ENCODE measurements at regions not wholly inside any gene's neighbourhood (a gene's known extent, or its start where the extent isn't known, plus 50 kb on each side); places are given as distances from the start of the nearest gene placed in this dataset.

GRCh38 chr1:96995351-96995750 is 273.8 kb downstream of the PTBP2 start:
- H3K27ac ChIP-seq (ENCODE audit: low read length) = no peak overlapping the region
- no peak overlapping the region for H3K4me3 ChIP-seq (ENCODE audit: low read length)
- DNase-seq = no peak
- H3K27me3 ChIP-seq (ENCODE audit: control insufficient read depth, insufficient read depth) = no peaks in the 10 kb centered on the region
- intact Hi-C loops (cut with DNase I) = no loop called here
- 49% methylated on average over 3 of the region's 3 CpGs for whole genome bisulfite sequencing
- no peaks in the 10 kb centered on the region for H3K4me1 ChIP-seq (ENCODE audit: control insufficient read depth, insufficient read depth, low read length)
- H3K9me3 ChIP-seq (ENCODE audit: control insufficient read depth, low read length) = no peaks in the 10 kb centered on the region
- ATAC-seq = peak; percentile 62 to 86

DNA sequence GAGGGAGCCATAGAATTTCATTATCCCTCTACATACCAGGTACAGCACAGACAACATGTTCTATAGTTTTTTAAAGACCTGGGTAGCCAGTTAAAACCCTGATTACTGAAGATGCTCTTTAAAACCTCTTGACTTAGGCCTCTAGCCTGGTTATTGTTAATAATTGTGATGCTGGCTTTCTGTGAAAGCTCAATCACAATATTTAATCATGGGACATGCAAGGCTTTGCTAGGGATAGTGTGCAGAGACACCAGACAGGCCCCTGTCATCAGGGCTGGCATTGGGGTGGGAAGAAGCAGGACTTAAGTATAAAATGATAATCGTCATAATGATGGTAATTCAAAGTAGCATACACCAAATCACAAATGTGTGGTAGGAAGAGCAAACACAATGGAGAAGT is 274.4 kb downstream of the PTBP2 start:
- intact Hi-C loops (cut with DNase I) = no loop called here
- H3K4me3 ChIP-seq (ENCODE audit: low read length) = no peak overlapping the region
- no peaks in the 10 kb centered on the region for H3K9me3 ChIP-seq (ENCODE audit: control insufficient read depth, low read length)
- 46% methylated on average over 1 of the region's 1 CpG for WGBS
- H3K27me3 ChIP-seq (ENCODE audit: control insufficient read depth, insufficient read depth) = no peaks in the 10 kb centered on the region
- DNase-seq (no peak), ATAC-seq (no peak)
- H3K27ac ChIP-seq (ENCODE audit: low read length) = no peak overlapping the region
- H3K4me1 ChIP-seq (ENCODE audit: control insufficient read depth, insufficient read depth, low read length) = no peaks in the 10 kb centered on the region

DNA sequence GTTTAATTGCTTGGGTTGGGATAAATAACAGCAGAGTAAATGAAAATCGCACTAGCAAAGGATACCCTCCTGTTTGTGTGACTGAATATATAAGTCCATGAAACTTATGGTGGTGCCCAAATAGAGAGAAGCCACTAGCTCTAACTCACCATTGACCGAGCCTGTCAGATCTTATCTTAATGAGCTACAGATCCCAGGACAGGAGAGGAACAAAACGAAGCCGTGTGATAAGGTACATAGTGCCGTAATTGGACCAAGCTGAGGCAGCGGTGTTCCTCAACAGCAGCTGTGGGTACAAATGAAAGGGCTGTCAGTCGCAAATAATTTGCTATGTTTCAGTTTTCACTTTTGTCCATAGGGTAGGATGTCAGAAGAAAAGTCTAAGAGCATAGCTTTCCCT is 276.1 kb downstream of the PTBP2 start:
- Histone ChIP-seq H3K4me3 (ENCODE audit: low read length) (no peak overlapping the region), H3K4me1 (ENCODE audit: control insufficient read depth, insufficient read depth, low read length) (no peaks in the 10 kb centered on the region), H3K27me3 (ENCODE audit: control insufficient read depth, insufficient read depth) (no peaks in the 10 kb centered on the region), H3K27ac (ENCODE audit: low read length) (no peak overlapping the region), H3K9me3 (ENCODE audit: control insufficient read depth, low read length) (no peaks in the 10 kb centered on the region)
- 37% methylated on average over 7 of the region's 7 CpGs for WGBS
- ATAC-seq (peak in 1 of 2 donors; percentile 48), DNase-seq (no peak)
- intact Hi-C loops (cut with DNase I) = no loop called here

DNA sequence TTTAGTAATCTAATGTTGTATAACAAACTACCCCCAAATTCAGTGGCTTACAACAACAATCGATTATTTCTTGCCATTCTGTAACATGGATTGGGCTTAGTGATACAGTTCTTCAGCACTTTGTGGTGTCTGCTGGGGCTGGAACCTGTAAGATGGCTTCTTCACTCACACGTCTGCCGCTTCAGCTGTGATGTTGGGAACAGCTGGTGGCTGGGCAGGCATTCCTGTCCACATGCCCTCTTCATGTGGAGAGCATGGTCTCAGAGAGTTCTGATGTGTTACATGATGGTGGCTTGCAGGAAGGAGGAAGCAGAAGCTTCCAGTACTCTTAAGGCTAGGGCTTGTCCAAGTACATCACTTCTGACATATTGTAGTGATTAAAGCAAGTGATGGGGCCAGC is 276.9 kb downstream of the PTBP2 start:
- WGBS = 88% methylated on average over 3 of the region's 3 CpGs
- no peak for ATAC-seq
- no peak overlapping the region for H3K27ac ChIP-seq (ENCODE audit: low read length)
- H3K4me3 ChIP-seq (ENCODE audit: low read length) = no peak overlapping the region
- no peaks in the 10 kb centered on the region for H3K27me3 ChIP-seq (ENCODE audit: control insufficient read depth, insufficient read depth)
- intact Hi-C loops (cut with DNase I) = no loop called here
- H3K9me3 ChIP-seq (ENCODE audit: control insufficient read depth, low read length) = no peaks in the 10 kb centered on the region
- no peaks in the 10 kb centered on the region for H3K4me1 ChIP-seq (ENCODE audit: control insufficient read depth, insufficient read depth, low read length)
- DNase-seq = no peak

GRCh38 chr1:96999191-96999590 is 277.6 kb downstream of the PTBP2 start:
- Histone ChIP-seq H3K27ac (ENCODE audit: low read length) (no peak overlapping the region), H3K27me3 (ENCODE audit: control insufficient read depth, insufficient read depth) (no peaks in the 10 kb centered on the region), H3K9me3 (ENCODE audit: control insufficient read depth, low read length) (no peaks in the 10 kb centered on the region), H3K4me1 (ENCODE audit: control insufficient read depth, insufficient read depth, low read length) (no peaks in the 10 kb centered on the region), H3K4me3 (ENCODE audit: low read length) (no peak overlapping the region)
- ATAC-seq (no peak), DNase-seq (no peak)
- intact Hi-C loops (cut with DNase I) = no loop called here
- 79% methylated on average over 2 of the region's 2 CpGs for WGBS

DNA sequence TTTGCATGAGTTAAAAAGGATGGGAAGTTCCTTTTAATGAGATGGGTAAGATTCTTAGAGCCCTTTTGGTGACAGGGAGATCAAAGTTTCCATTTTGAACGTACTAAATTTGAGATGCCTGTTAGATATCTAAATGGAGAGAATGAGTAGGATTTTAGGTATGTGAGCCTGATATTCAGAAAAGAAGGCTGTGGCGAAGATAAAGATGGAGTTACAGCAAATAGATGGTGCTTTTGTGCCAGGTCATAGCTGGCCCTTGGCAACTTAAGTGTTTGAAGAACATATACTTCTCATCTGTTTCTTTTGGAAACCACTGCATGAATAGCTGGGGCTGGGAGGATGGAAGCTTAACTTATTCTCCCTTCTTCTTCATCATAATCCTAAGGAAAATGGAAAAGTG is 282.5 kb downstream of the PTBP2 start:
- H3K9me3 ChIP-seq (ENCODE audit: control insufficient read depth, low read length) = no peaks in the 10 kb centered on the region
- ATAC-seq = no peak
- DNase-seq = no peak
- WGBS = 66% methylated on average over 2 of the region's 2 CpGs
- no peaks in the 10 kb centered on the region for H3K27me3 ChIP-seq (ENCODE audit: control insufficient read depth, insufficient read depth)
- no peak overlapping the region for H3K27ac ChIP-seq (ENCODE audit: low read length)
- intact Hi-C loops (cut with DNase I) = no loop called here
- no peaks in the 10 kb centered on the region for H3K4me1 ChIP-seq (ENCODE audit: control insufficient read depth, insufficient read depth, low read length)
- H3K4me3 ChIP-seq (ENCODE audit: low read length) = no peak overlapping the region

GRCh38 chr1:97004743-97005142 is 283.2 kb downstream of the PTBP2 start:
- no peak for DNase-seq
- Histone ChIP-seq H3K9me3 (ENCODE audit: control insufficient read depth, low read length) (no peaks in the 10 kb centered on the region), H3K4me3 (ENCODE audit: low read length) (no peak overlapping the region), H3K27me3 (ENCODE audit: control insufficient read depth, insufficient read depth) (no peaks in the 10 kb centered on the region), H3K27ac (ENCODE audit: low read length) (no peak overlapping the region), H3K4me1 (ENCODE audit: control insufficient read depth, insufficient read depth, low read length) (no peaks in the 10 kb centered on the region)
- intact Hi-C loops (cut with DNase I) = no loop called here
- WGBS = 87% methylated on average over 4 of the region's 4 CpGs
- no peak for ATAC-seq

DNA sequence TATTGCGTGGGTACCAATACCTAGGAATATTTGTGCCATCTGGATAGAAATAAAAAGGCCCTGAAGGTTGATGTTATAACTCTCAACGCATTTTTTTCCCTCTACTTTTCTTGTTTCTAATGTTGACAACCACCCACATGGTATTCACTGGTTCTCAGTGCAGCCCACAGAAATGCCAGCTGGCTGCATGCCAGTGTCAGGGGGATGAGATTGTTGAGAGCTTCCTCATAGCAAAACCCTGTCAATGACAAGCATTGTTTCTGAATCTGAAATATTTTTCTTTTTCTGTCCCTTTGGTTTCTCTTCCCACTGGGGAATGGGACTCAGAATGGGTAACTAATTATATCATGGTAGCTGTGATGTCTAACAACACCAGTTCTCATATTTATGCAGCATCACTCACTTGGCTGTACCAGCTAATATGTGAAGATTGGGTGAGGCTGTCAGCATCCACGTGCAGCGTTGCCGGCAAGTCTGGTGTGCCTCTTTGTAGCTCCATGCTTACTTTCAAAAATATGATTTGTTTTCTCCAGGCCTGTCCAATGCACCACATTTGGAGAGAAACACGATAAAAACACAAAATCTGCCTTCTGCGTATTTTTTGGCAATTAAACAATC is 284.6 kb downstream of the PTBP2 start:
- 44% methylated on average over 7 of the region's 7 CpGs for WGBS
- Histone ChIP-seq H3K27me3 (ENCODE audit: control insufficient read depth, insufficient read depth) (no peaks in the 10 kb centered on the region), H3K9me3 (ENCODE audit: control insufficient read depth, low read length) (no peaks in the 10 kb centered on the region), H3K4me1 (ENCODE audit: control insufficient read depth, insufficient read depth, low read length) (no peaks in the 10 kb centered on the region), H3K27ac (ENCODE audit: low read length) (no peak overlapping the region), H3K4me3 (ENCODE audit: low read length) (no peak overlapping the region)
- DNase-seq (peak; percentile 42 to 82 (median 76)), ATAC-seq (peak in 1 of 2 donors; percentile 52)
- intact Hi-C loops (cut with DNase I) = no loop called here

DNA sequence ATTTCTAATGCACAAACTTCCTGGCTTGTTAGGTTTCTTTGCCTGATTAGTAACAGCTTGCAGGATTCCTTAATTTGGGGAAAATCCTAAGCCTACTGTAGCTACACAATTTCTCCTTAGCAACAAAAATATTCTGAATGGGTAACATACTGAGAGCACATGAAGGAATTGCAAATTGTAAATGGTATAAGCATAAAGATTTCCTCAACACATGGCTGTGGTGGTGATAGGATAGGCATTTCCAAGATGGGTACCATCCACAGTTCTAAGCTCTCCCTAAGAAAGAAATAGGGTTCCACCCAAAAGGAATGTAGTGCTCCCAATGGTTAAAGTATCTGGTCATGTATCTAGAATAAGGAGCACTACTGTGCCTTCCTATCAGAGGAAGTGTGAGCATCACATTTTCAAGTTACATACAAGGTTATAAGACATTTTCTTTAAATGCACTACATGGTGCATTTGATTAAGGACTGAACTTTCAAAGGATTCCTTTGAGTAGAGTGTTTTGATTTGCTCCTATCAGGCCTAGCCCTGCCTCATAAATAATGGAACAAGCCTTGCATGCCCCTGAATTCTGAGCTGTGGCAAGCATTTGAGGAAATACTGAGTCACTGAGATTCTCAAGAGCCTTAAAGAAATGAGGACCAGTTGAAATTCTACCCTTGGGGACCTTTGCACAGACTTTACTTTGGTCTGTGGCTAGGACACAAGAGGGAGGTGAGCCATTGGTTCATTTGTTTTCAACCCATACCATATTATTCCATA is 286.4 kb downstream of the PTBP2 start:
- no peaks in the 10 kb centered on the region for H3K9me3 ChIP-seq (ENCODE audit: control insufficient read depth, low read length)
- intact Hi-C loops (cut with DNase I) = no loop called here
- H3K4me3 ChIP-seq (ENCODE audit: low read length) = no peak overlapping the region
- H3K27me3 ChIP-seq (ENCODE audit: control insufficient read depth, insufficient read depth) = no peaks in the 10 kb centered on the region
- H3K4me1 ChIP-seq (ENCODE audit: control insufficient read depth, insufficient read depth, low read length) = no peaks in the 10 kb centered on the region
- no peak for DNase-seq
- H3K27ac ChIP-seq (ENCODE audit: low read length) = no peak overlapping the region
- ATAC-seq = no peak

DNA sequence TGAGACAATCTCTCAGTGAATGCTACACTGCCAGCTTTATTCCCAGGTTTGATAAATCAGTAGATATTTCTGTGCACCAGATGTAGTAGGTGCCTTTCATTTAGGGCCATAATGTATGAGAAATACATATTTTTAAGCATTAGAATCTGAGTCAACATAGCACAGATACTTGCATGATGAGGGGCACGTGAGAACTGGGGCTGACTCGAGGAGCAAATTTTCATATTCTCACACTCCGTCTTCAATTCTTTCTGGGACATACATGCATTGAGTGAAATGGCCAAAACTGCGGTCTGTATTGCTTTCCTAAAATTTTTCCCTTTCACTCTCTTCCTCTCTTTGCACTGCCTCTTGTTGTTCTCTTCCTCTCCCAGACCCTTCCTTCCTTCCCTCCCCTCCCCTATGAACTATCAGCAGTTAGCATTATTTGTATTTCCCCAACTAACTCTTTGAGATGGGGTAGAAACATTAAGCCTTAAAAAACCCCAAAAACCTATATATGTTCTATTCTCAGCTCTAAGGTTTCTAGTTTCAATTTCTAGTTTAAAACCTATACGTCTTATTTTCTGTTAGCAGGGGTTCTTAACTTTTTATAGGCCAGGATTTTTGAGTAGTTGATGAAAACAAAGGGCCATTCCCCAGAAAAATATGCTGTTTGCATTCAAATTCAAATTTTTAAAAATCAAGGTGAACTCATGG is 289.1 kb downstream of the PTBP2 start:
- no peaks in the 10 kb centered on the region for H3K9me3 ChIP-seq (ENCODE audit: control insufficient read depth, low read length)
- intact Hi-C loops (cut with DNase I) = no loop called here
- no peaks in the 10 kb centered on the region for H3K27me3 ChIP-seq (ENCODE audit: control insufficient read depth, insufficient read depth)
- no peak for ATAC-seq
- no peak overlapping the region for H3K4me3 ChIP-seq (ENCODE audit: low read length)
- WGBS = 89% methylated on average over 5 of the region's 5 CpGs
- no peak for DNase-seq
- no peaks in the 10 kb centered on the region for H3K4me1 ChIP-seq (ENCODE audit: control insufficient read depth, insufficient read depth, low read length)
- no peak overlapping the region for H3K27ac ChIP-seq (ENCODE audit: low read length)

- H3K27ac ChIP-seq (ENCODE audit: low read length) = no peak overlapping the region
- H3K27me3 ChIP-seq (ENCODE audit: control insufficient read depth, insufficient read depth) = no peaks in the 10 kb centered on the region
- 83% methylated on average over 2 of the region's 2 CpGs for WGBS
- no peaks in the 10 kb centered on the region for H3K4me1 ChIP-seq (ENCODE audit: control insufficient read depth, insufficient read depth, low read length)
- intact Hi-C loops (cut with DNase I) = no loop called here
- ATAC-seq (no peak), DNase-seq (no peak)
- H3K4me3 ChIP-seq (ENCODE audit: low read length) = no peak overlapping the region
- no peaks in the 10 kb centered on the region for H3K9me3 ChIP-seq (ENCODE audit: control insufficient read depth, low read length)
Measured at GRCh38 chr1:97013136-97013535, 291.6 kb downstream of the PTBP2 start.

Data from right cardiac atrium (tissue), 5 donors.